Hematopoietic multipotent progenitor cell treated with erythropoietin and hydrocortisone succinate and interleukin-3 and kit ligand, for 8 days (in vitro differentiated cells): ENCODE measurements at regions not wholly inside any gene's neighbourhood (a gene's known extent, or its start where the extent isn't known, plus 50 kb on each side); places are given as distances from the start of the nearest gene placed in this dataset.

ENCODE experiments used
- DNase-seq: peaks from one replicate; pipeline ENCODE4 v3.0.0-alpha.2; 2015

- no peak for DNase-seq
Measured at GRCh38 chr1:183711165-183711682, 58.1 kb upstream of the APOBEC4 start.

GRCh38 chr1:183710734-183711133 lies 57.6 kb upstream of the APOBEC4 start:
- no peak for DNase-seq

GRCh38 chr1:183710333-183710732 lies 57.2 kb upstream of the APOBEC4 start:
- DNase-seq: no peak

GRCh38 chr1:183704131-183704530 lies 51.0 kb upstream of the APOBEC4 start:
- no peak for DNase-seq
